OCI-LY3 (cell line): ENCODE measurements at regions not wholly inside any gene's neighbourhood (a gene's known extent, or its start where the extent isn't known, plus 50 kb on each side); places are given as distances from the start of the nearest gene placed in this dataset.

Experiments used
- CTCF ChIP-seq: fragments of 200-600, 300-600 bp; sonication (generic); IDR thresholded peaks from 2 replicates; pipeline ENCODE4 v1.5.1; 2014; ENCODE audit warnings: antibody characterized with exemption, low read length, low read depth
- EZH2phosphoT487 ChIP-seq: fragments of 200-600 bp; shearing (Covaris generic); IDR thresholded peaks from 2 replicates; pipeline ENCODE4 v1.6.1; 2018; ENCODE audit warnings: antibody characterized with exemption, mixed run types, low read depth

GRCh38 chr2:120485096-120485495 is 139.2 kb downstream of the INHBB start:
- TF ChIP-seq CTCF = no peak
- TF ChIP-seq EZH2phosphoT487 = no peak
